Smooth muscle cell (in vitro differentiated cells): ENCODE measurements at regions not wholly inside any gene's neighbourhood (a gene's known extent, or its start where the extent isn't known, plus 50 kb on each side); places are given as distances from the start of the nearest gene placed in this dataset.

Experiments
- DNase-seq: peaks from one replicate; lab custom pipeline; 2025; ENCODE audit not compliant: unreplicated experiment; lab: John Stamatoyannopoulos, UW
- H2AFZ ChIP-seq: fragments of 200-600 bp; sonication (generic); 2 replicates; pipeline ENCODE4 v1.6.0; 2016; ENCODE audit warnings: antibody characterized with exemption, low read depth, mild to moderate bottlenecking
- H3F3A ChIP-seq: fragments of 200-600 bp; sonication (generic); 2 replicates; pipeline ENCODE4 v1.6.0; 2017; ENCODE audit warnings: antibody characterized with exemption, low read depth
- H3K27ac ChIP-seq: fragments of 200-600 bp; sonication (generic); 2 replicates; pipeline ENCODE4 v1.5.1; 2016; ENCODE audit warnings: low read depth, mild to moderate bottlenecking
- H3K27me3 ChIP-seq: fragments of 200-600 bp; sonication (generic); 2 replicates; pipeline ENCODE4 v1.6.1; 2016; ENCODE audit warnings: low read depth, mild to moderate bottlenecking
- H3K36me3 ChIP-seq: fragments of 200-600 bp; sonication (generic); 2 replicates; pipeline ENCODE4 v1.5.1; 2016; ENCODE audit warnings: low read depth
- H3K4me1 ChIP-seq: fragments of 200-600 bp; sonication (generic); 2 replicates; pipeline ENCODE4 v1.5.1; 2016; ENCODE audit warnings: low read depth
- H3K4me2 ChIP-seq: fragments of 200-600 bp; sonication (generic); 2 replicates; pipeline ENCODE4 v1.6.0; 2016; ENCODE audit warnings: mild to moderate bottlenecking
- H3K4me3 ChIP-seq: fragments of 200-600 bp; sonication (generic); 2 replicates; pipeline ENCODE4 v1.5.1; 2016; ENCODE audit warnings: mild to moderate bottlenecking
- H3K79me2 ChIP-seq: fragments of 200-600 bp; sonication (generic); 2 replicates; pipeline ENCODE4 v1.6.0; 2016; ENCODE audit warnings: low read depth, mild to moderate bottlenecking
- H3K9ac ChIP-seq: fragments of 200-600 bp; sonication (generic); 2 replicates; pipeline ENCODE4 v1.6.0; 2016; ENCODE audit warnings: low read depth
- H3K9me3 ChIP-seq: fragments of 200-600 bp; sonication (generic); replicated peaks from 2 replicates; pipeline ENCODE4 v1.5.1; 2016; ENCODE audit warnings: low read depth
- H4K20me1 ChIP-seq: fragments of 200-600 bp; sonication (generic); 2 replicates; pipeline ENCODE4 v1.6.0; 2016; ENCODE audit warnings: low read depth
- WGBS: methylation state at CpG from one replicate; pipeline ENCODE4 v1.1.7; 2016; ENCODE audit warnings: low lambda C conversion rate; 5-methylcytosine and 5-hydroxymethylcytosine counted together
- TF ChIP-seq, protein P1 (sequence below): fragments of 200-600 bp; sonication (generic); IDR thresholded peaks from 2 replicates; pipeline ENCODE4 v1.5.1; 2017; ENCODE audit warnings: borderline replicate concordance, mild to moderate bottlenecking, antibody characterized with exemption; ENCODE audit not compliant: insufficient read depth, poor library complexity, severe bottlenecking

DNA sequence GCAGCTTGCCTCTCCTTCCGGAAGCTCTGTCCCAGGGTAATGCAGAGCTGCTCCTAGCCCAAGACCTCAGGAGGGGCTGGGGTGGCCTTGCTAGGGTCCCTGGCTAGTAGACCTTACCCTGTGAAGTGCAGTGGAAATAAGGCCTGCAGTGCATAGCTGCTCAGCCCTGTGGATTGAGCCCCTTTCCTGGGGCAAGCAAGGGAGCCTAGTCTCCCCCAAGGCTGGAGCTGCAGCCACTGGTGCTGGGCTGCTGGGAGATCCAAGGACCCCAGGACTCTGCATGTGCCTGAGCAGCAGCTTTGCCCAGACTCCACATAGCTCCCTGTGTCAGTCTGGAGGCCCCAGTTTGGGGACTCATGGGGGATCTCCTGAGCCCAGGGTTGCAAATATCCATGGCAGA, 57.9 kb downstream of the FANCF start:
- TF ChIP-seq, protein P1, sequence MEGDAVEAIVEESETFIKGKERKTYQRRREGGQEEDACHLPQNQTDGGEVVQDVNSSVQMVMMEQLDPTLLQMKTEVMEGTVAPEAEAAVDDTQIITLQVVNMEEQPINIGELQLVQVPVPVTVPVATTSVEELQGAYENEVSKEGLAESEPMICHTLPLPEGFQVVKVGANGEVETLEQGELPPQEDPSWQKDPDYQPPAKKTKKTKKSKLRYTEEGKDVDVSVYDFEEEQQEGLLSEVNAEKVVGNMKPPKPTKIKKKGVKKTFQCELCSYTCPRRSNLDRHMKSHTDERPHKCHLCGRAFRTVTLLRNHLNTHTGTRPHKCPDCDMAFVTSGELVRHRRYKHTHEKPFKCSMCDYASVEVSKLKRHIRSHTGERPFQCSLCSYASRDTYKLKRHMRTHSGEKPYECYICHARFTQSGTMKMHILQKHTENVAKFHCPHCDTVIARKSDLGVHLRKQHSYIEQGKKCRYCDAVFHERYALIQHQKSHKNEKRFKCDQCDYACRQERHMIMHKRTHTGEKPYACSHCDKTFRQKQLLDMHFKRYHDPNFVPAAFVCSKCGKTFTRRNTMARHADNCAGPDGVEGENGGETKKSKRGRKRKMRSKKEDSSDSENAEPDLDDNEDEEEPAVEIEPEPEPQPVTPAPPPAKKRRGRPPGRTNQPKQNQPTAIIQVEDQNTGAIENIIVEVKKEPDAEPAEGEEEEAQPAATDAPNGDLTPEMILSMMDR = no peak
- WGBS = 100% methylated on average over 1 of the region's 1 CpG
- no peak overlapping the region for H3K4me2 ChIP-seq
- H3K4me3 ChIP-seq = no peak overlapping the region
- no peaks in the 10 kb centered on the region for H3K9me3 ChIP-seq
- H4K20me1 ChIP-seq = no peaks in the 10 kb centered on the region
- H3K27me3 ChIP-seq = no peaks in the 10 kb centered on the region
- H3K4me1 ChIP-seq = no peaks in the 10 kb centered on the region
- no peaks in the 10 kb centered on the region for H3K79me2 ChIP-seq
- no peak overlapping the region for H2AFZ ChIP-seq
- DNase-seq = no peak
- no peaks in the 10 kb centered on the region for H3K36me3 ChIP-seq
- H3K27ac ChIP-seq = no peak overlapping the region
- no peak overlapping the region for H3K9ac ChIP-seq
- no peaks in the 10 kb centered on the region for H3F3A ChIP-seq

DNA sequence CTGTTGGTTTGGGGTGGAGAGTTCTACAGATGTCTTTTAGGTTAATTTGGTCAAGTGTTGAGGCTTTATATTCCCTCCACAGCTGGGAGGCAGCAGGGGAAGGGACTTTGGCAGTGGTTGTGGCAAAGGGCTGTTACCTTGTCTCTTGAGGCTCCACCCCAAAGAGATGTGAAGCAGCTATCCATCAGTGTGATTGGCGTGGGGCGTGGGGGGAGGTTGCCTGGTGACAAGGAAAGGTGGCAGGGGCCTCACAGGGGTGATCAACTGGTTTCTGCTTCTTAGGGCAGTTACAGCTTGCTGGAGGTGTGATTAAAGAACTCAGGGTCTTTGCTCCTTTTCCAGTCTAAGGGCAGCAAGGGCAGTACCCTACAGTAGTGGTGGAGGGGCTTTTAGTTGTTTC, 59.3 kb downstream of the FANCF start:
- no peaks in the 10 kb centered on the region for H4K20me1 ChIP-seq
- H3K9me3 ChIP-seq = no peaks in the 10 kb centered on the region
- H3K36me3 ChIP-seq = no peaks in the 10 kb centered on the region
- no peak overlapping the region for H2AFZ ChIP-seq
- no peaks in the 10 kb centered on the region for H3F3A ChIP-seq
- no peaks in the 10 kb centered on the region for H3K4me1 ChIP-seq
- no peaks in the 10 kb centered on the region for H3K27me3 ChIP-seq
- no peak overlapping the region for H3K9ac ChIP-seq
- TF ChIP-seq, protein P1 = no peak
- H3K4me2 ChIP-seq = no peak overlapping the region
- H3K4me3 ChIP-seq = no peak overlapping the region
- 100% methylated on average over 2 of the region's 2 CpGs for WGBS
- no peak for DNase-seq
- no peaks in the 10 kb centered on the region for H3K79me2 ChIP-seq
- no peak overlapping the region for H3K27ac ChIP-seq

GRCh38 chr11:22561283-22561682, 64.3 kb downstream of the FANCF start:
- no peaks in the 10 kb centered on the region for H3F3A ChIP-seq
- no peak overlapping the region for H3K27ac ChIP-seq
- no peak overlapping the region for H3K9ac ChIP-seq
- 78% methylated on average over 2 of the region's 2 CpGs for WGBS
- no peak overlapping the region for H2AFZ ChIP-seq
- DNase-seq = no peak
- no peaks in the 10 kb centered on the region for H3K79me2 ChIP-seq
- no peaks in the 10 kb centered on the region for H3K4me1 ChIP-seq
- no peak overlapping the region for H3K4me3 ChIP-seq
- no peaks in the 10 kb centered on the region for H3K27me3 ChIP-seq
- H3K4me2 ChIP-seq = no peak overlapping the region
- no peaks in the 10 kb centered on the region for H3K9me3 ChIP-seq
- H4K20me1 ChIP-seq = no peaks in the 10 kb centered on the region
- TF ChIP-seq, protein P1 = no peak
- no peaks in the 10 kb centered on the region for H3K36me3 ChIP-seq

DNA sequence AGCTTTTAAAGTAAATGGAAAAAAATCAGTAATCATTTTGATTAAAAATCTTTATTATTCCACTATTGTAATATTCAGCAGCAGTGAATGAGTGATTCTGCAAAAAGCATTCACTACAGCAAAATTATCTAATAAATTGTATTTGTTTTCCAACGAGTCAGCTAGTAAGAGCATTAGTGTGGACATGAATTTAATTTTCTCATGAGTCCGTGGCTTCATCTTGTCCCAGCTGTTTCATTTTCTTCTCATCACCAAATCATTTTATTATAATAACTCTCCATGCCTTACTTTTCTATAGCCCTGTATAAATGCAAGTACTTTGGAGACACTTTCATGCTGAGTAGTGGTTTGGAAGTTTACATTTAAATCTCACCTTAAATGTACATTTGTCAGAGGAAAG, 66.2 kb downstream of the FANCF start:
- Histone ChIP-seq H2AFZ (no peak overlapping the region), H3K9ac (no peak overlapping the region), H3F3A (no peaks in the 10 kb centered on the region), H3K4me3 (no peak overlapping the region), H3K79me2 (no peaks in the 10 kb centered on the region), H3K4me2 (no peak overlapping the region), H3K27ac (no peak overlapping the region), H3K36me3 (no peaks in the 10 kb centered on the region), H3K9me3 (no peaks in the 10 kb centered on the region), H4K20me1 (no peaks in the 10 kb centered on the region), H3K27me3 (no peaks in the 10 kb centered on the region), H3K4me1 (no peaks in the 10 kb centered on the region)
- 73% methylated on average over 2 of the region's 2 CpGs for WGBS
- TF ChIP-seq, protein P1 = no peak
- DNase-seq = no peak
